HPDE6-E6E7 (cell line): ENCODE measurements at regions not wholly inside any gene's neighbourhood (a gene's known extent, or its start where the extent isn't known, plus 50 kb on each side); places are given as distances from the start of the nearest gene placed in this dataset.
"Not testable (repeated sequence)": the region's sequence is repeated elsewhere in the genome, so short reads cannot be mapped to it uniquely, and the experiment has no call there.

ENCODE experiments used
- DNase-seq: peaks from one replicate; pipeline ENCODE4 v3.0.0; 2011; ENCODE audit warnings: missing footprints; ENCODE audit errors: extremely low spot score

DNA sequence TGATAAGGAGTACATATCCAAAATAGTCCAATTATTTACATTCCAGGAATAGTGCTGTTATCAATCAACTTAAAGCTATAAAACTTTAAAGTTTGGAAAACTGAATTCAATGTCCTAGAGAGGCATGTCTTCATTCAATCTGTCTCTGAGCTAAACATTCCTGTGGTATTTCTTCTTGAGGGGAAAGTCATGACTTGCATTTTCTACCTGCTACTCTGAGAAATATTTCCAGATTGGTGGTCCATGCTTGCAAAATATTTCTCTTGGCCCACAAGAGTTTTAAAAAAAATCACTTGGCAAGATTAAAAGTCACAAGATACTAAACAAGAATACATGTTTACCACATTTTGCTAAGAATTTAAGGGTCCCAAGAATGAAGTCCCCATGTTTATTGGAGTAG lies 63.6 kb upstream of the HGF start:
- DNase-seq: no peak

DNA sequence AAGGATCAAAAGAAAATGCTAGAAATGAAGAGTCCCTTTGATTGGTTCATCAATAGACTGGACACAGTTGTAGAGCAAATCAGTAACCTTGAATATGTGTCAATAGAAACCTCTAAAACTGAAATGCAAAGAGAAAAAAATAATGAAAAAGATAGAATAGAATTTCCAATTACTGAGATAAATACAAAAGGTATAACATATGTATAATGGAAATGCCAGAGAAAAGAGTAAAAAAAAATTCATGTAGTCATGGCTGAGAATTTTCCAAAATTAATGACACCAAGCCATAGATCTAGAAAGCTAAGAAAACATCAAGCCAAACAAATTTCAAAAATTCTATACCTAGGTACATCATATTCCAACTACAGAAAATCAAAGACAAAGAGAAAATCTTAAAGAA lies 62.0 kb upstream of the HGF start:
- DNase-seq: no peak

DNA sequence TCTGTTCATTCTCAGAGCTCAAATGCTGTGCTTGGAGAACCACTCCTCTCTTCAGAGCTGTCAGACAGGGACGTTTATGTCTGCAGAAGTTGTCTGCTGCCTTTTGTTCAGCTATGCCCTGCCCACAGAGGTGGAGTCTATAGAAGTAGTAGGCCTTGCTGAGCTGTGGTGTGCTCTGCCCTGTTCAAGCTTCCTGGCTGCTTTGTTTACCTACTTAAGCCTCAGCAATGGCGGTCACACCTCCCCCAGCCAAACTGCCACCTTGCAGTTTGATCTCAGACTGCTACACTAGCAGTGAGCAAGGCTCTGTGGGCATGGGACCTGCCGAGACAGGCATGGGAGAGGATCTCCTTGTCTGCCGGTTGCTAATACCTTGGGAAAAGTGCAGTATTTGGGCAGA lies 59.7 kb upstream of the HGF start:
- DNase-seq: not testable (repeated sequence)

DNA sequence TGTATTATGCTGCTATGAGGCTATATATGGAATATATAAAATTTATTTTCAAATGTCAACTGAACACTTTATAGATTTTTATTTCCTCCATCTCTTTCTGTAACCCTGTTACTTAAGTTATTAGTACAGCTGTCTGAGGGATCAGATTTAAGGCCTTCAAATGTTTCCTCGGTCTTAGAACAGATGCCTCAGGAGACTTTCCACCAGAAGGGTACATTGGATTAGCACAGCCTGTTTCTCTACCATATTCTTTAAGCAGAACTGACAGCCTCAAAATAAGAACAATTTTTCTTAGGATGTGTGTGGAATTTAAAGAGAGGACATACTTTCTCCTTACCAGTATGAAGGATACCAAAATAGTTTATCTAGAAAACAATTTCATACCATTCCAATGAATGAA lies 53.0 kb upstream of the HGF start:
- DNase-seq: no peak

DNA sequence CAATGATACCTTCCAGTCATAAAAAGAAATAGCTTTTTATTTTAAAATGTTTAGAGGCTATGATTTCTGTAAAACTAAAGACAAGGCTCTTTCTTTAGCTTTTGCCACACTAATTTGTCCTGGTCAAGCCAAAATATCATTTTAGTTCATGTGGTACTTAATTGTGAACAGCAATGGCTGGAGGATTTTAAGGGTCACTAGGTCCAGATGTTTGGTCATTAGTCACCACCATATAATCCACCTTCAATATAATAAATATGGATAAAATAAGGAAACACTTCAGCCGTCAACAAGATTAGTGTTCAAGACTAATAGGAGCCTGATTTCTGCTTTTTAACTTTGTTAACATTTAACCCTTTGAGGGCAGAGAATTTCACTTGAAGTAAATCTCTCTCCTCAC lies 50.0 kb upstream of the HGF start:
- no peak for DNase-seq
